ENCODE measurements at regions not wholly inside any gene's neighbourhood (a gene's known extent, or its start where the extent isn't known, plus 50 kb on each side); places are given as distances from the start of the nearest gene placed in this dataset.

DNA sequence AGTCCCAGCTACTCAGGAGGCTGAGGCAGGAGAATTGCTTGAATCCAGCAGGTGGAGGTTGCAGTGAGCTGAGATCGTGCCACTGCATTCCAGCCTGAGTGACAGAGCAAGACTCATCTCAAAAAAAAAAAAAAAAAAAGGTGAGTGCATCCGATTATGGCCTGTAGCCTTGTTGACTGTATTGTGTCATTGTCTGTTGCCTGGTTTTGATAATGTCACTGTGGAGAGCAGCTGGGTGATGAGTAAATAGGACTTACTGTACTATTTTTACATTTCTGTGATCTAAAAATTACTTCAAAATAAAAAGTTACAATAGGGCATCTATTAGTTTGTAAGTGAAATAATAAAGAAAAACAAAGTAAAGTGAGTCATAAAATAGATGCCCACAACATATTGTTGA lies 134.1 kb upstream of the SALL4 start:
- Histone ChIP-seq H3K14ac (ENCODE audit: insufficient read length) (no peak overlapping the region), H3K9me3 (ENCODE audit: insufficient read depth in 2 of 2, low read depth in 1 of 2, low read length in 1 of 2) (no peaks in the 10 kb centered on the region), H3K23ac (ENCODE audit: insufficient read length) (no peak overlapping the region), H2AK5ac (ENCODE audit: low read depth, low read length) (no peak overlapping the region), H3K4me3 (ENCODE audit: extremely low read depth in 1 of 4, insufficient read depth in 2 of 4, low read depth in 3 of 4, low read length in 4 of 4) (no peak overlapping the region), H2BK120ac (replicated peaks; ENCODE audit: low read depth, low read length) (no peak overlapping the region), H3K4me2 (ENCODE audit: insufficient read depth in 1 of 2, low read depth in 2 of 2, low read length in 2 of 2) (no peak overlapping the region), H4K8ac (ENCODE audit: extremely low read depth, insufficient read depth, low read length) (no peak overlapping the region), H2BK5ac (ENCODE audit: low read depth, low read length) (no peak overlapping the region), H2BK20ac (ENCODE audit: low read length) (no peak overlapping the region), H3K36me3 (ENCODE audit: control insufficient read depth in 2 of 4, insufficient read depth in 4 of 4, low read length in 3 of 4) (no peaks in the 10 kb centered on the region), H3K4ac (replicated peaks; ENCODE audit: insufficient read length, low read depth, low read length) (no peak overlapping the region), H3K27ac (ENCODE audit: low read depth, low read length) (no peak overlapping the region), H2AFZ (ENCODE audit: low read length) (no peak overlapping the region), H3K79me1 (ENCODE audit: low read depth, low read length) (no peaks in the 10 kb centered on the region), H3K27me3 (replicated peaks in 1 of 4; ENCODE audit: control insufficient read depth in 3 of 4, extremely low read depth in 1 of 4, insufficient read depth in 3 of 4, low read length in 3 of 4) (no peaks in the 10 kb centered on the region), H4K20me1 (replicated peaks in 1 of 2; ENCODE audit: control insufficient read depth in 1 of 2, insufficient read depth in 2 of 2, low read length in 2 of 2) (no peaks in the 10 kb centered on the region), H3K79me2 (ENCODE audit: control insufficient read depth in 1 of 2, insufficient read depth in 2 of 2, low read length in 2 of 2) (no peaks in the 10 kb centered on the region), H4K91ac (replicated peaks; ENCODE audit: insufficient read length, low read length) (no peak overlapping the region), H2BK15ac (ENCODE audit: low read length) (no peak overlapping the region), H4K5ac (ENCODE audit: insufficient read length, low read depth, low read length) (no peak overlapping the region), H3K9ac (replicated peaks in 1 of 4; ENCODE audit: extremely low read depth in 1 of 4, low read depth in 3 of 4, low read length in 3 of 4) (no peak overlapping the region), H3K56ac (replicated peaks; ENCODE audit: insufficient read length, low read depth, low read length) (no peak overlapping the region), H3K23me2 (ENCODE audit: low read depth, low read length) (no peaks in the 10 kb centered on the region), H3K18ac (ENCODE audit: extremely low read depth, low read length) (no peak overlapping the region), H3K4me1 (replicated peaks in 1 of 4; ENCODE audit: control insufficient read depth in 3 of 4, insufficient read depth in 4 of 4, low read length in 3 of 4) (no peaks in the 10 kb centered on the region), H2BK12ac (ENCODE audit: low read depth, low read length) (no peak overlapping the region)
- CTCF ChIA-PET (ENCODE audit: partially characterized antibody): interaction anchor here (2.1 kb wide), 1 partner anchor 125 kb away, joined by 6 read pairs; no protein-coding TSS in a partner anchor
- no peak for DNase-seq (ENCODE audit: low read depth in 1 of 2, low spot score in 2 of 2)
- no peak for FAIRE-seq
- WGBS, 2 experiments (ENCODE audit: extremely low coverage in 1 of 2, insufficient coverage in 1 of 2, insufficient read length in 1 of 2, insufficient replicate concordance in 2 of 2, low coverage in 1 of 2, low lambda C conversion rate in 2 of 2, missing lambda C conversion rate in 1 of 2): 100% methylated on average over 2 of the region's 2 CpGs; no CpG with 5 or more reads in 1 of the 2 experiments
- TF ChIP-seq JUN (IDR thresholded peaks at IDR 0.05; ENCODE audit: low read depth, low read length) (no peak), TAF1 (IDR thresholded peaks at IDR 0.05; ENCODE audit: low read depth, low read length) (no peak), EZH2 (IDR thresholded peaks at IDR 0.05; ENCODE audit: low read depth, low read length, severe bottlenecking) (no peak), GTF2F1 (IDR thresholded peaks at IDR 0.05; ENCODE audit: borderline replicate concordance, low read depth, low read length) (no peak), SIRT6 (IDR thresholded peaks at IDR 0.05; ENCODE audit: low read length) (no peak), YY1 (IDR thresholded peaks at IDR 0.05; ENCODE audit: low read depth, low read length) (no peak), CEBPB (IDR thresholded peaks at IDR 0.05; ENCODE audit: low read depth, low read length) (no peak)
- TF ChIP-seq, protein P1, sequence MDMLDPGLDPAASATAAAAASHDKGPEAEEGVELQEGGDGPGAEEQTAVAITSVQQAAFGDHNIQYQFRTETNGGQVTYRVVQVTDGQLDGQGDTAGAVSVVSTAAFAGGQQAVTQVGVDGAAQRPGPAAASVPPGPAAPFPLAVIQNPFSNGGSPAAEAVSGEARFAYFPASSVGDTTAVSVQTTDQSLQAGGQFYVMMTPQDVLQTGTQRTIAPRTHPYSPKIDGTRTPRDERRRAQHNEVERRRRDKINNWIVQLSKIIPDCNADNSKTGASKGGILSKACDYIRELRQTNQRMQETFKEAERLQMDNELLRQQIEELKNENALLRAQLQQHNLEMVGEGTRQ (IDR thresholded peaks at IDR 0.05; ENCODE audit: low read length): no peak
- POLR2A ChIA-PET (ENCODE audit: partially characterized antibody): no interaction called here

Data from H1 (cell line).